Ascending aorta (tissue), 2 donors: ENCODE measurements at regions not wholly inside any gene's neighbourhood (a gene's known extent, or its start where the extent isn't known, plus 50 kb on each side); places are given as distances from the start of the nearest gene placed in this dataset.

Source experiments
- DNase-seq, 2 donors: peaks; one replicate each; pipeline ENCODE4 v3.0.0-alpha.2; 2019; ENCODE audit warnings: low spot score in 2 of 2
- H3K27ac ChIP-seq, 2 donors: fragments of 200-600 bp; sonication (generic); one replicate each; pipeline ENCODE4 v1.5.1; 2016 to 2017; ENCODE audit warnings: mild to moderate bottlenecking in 1 of 2
- H3K27me3 ChIP-seq: fragments of 200-600 bp; sonication (generic); one replicate; pipeline ENCODE4 v1.5.1; 2017
- H3K36me3 ChIP-seq, 2 donors: fragments of 200-600 bp; sonication (generic); one replicate each; pipeline ENCODE4 v1.5.1; 2016
- H3K4me1 ChIP-seq, 2 donors: fragments of 200-600 bp; sonication (generic); one replicate each; pipeline ENCODE4 v1.5.1; 2016 to 2017; ENCODE audit warnings: mild to moderate bottlenecking in 1 of 2
- H3K4me3 ChIP-seq, 2 donors: fragments of 200-600 bp; sonication (generic); one replicate each; pipeline ENCODE4 v1.5.1; 2016 to 2017; ENCODE audit warnings: mild to moderate bottlenecking in 1 of 2
- H3K9me3 ChIP-seq, 2 donors: fragments of 200-600 bp; sonication (generic); one replicate each; pipeline ENCODE4 v1.5.1; 2016
- intact Hi-C: fragments of 100-400 bp; cut with DNase I; formaldehyde crosslinking; loops from one replicate; pipeline ENCODE4 v1.15.1; 2023
- TF ChIP-seq, protein P1 (sequence below), 3 experiments: fragments of 200-600 bp in 2 of 3; fragments of 450-650 bp in 1 of 3; sonication (generic) in 2 of 3; IDR thresholded peaks; one replicate each; pipeline ENCODE4 v1.5.1; 2016 to 2019; ENCODE audit warnings: antibody characterized with exemption in 3 of 3, mild to moderate bottlenecking in 1 of 3, moderate library complexity in 1 of 3

DNA sequence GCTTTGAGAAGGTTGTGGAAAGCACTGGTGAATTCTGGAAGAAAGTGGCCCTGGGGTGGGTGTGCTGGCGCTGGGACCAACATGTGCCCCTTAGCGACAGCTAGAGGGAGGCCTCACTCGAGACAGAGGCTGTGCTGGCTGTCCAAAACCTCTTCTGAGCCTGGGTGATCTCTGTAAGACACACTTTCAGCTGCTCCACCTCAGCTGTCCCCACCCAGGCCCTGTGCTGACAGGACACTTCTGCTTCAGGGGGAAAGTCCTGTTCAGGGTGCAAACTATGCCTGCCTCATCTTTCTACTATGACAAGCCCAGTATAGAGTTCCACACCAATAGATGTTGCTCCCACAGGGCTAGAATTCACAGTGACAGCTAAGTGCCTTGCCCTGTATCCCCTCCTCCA lies 426.4 kb downstream of the MED10 start:
- TF ChIP-seq, protein P1, sequence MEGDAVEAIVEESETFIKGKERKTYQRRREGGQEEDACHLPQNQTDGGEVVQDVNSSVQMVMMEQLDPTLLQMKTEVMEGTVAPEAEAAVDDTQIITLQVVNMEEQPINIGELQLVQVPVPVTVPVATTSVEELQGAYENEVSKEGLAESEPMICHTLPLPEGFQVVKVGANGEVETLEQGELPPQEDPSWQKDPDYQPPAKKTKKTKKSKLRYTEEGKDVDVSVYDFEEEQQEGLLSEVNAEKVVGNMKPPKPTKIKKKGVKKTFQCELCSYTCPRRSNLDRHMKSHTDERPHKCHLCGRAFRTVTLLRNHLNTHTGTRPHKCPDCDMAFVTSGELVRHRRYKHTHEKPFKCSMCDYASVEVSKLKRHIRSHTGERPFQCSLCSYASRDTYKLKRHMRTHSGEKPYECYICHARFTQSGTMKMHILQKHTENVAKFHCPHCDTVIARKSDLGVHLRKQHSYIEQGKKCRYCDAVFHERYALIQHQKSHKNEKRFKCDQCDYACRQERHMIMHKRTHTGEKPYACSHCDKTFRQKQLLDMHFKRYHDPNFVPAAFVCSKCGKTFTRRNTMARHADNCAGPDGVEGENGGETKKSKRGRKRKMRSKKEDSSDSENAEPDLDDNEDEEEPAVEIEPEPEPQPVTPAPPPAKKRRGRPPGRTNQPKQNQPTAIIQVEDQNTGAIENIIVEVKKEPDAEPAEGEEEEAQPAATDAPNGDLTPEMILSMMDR (IDR thresholded peaks at IDR 0.05), result no peak
- DNase-seq, result no peak
- intact Hi-C loops, result no loop called here
- no peaks in the 10 kb centered on the region for H3K9me3 ChIP-seq
- no peaks in the 10 kb centered on the region for H3K4me1 ChIP-seq
- no peak overlapping the region for H3K27ac ChIP-seq
- H3K27me3 ChIP-seq, result no peaks in the 10 kb centered on the region
- H3K4me3 ChIP-seq, result no peak overlapping the region
- H3K36me3 ChIP-seq, result no peaks in the 10 kb centered on the region

DNA sequence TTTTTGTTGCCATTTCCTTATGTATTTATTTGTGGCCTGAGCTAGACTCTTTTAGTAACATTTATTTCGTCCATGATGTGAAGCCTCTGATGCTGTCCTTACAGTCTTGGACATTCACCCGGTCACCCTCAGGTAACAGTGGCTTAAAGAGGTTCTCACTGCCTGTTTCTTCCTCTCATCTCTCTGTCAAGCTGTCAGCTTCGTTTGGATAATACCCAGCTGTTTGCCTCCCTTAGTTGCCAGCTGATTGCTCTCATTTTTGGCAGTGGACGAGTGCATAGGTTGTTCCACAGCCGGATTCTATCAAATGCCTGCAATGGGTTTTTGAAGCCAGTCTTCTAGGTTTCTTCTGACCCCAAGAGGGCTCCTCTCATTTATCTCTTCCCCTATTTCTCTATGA lies 427.7 kb downstream of the MED10 start:
- no peaks in the 10 kb centered on the region for H3K9me3 ChIP-seq
- no peak for DNase-seq
- TF ChIP-seq, protein P1 (IDR thresholded peaks at IDR 0.05), result no peak
- no peak overlapping the region for H3K4me3 ChIP-seq
- H3K4me1 ChIP-seq, result no peaks in the 10 kb centered on the region
- intact Hi-C loops, result no loop called here
- H3K27me3 ChIP-seq, result no peaks in the 10 kb centered on the region
- no peak overlapping the region for H3K27ac ChIP-seq
- H3K36me3 ChIP-seq, result no peaks in the 10 kb centered on the region

GRCh38 chr5:5941486-5941885 lies 436.9 kb downstream of the MED10 start:
- Histone ChIP-seq H3K4me3 (no peak overlapping the region), H3K27me3 (no peaks in the 10 kb centered on the region), H3K27ac (no peak overlapping the region), H3K36me3 (no peaks in the 10 kb centered on the region), H3K4me1 (no peaks in the 10 kb centered on the region), H3K9me3 (no peaks in the 10 kb centered on the region)
- DNase-seq, result no peak
- intact Hi-C loops, result no loop called here
- TF ChIP-seq, protein P1 (IDR thresholded peaks at IDR 0.05), result no peak

DNA sequence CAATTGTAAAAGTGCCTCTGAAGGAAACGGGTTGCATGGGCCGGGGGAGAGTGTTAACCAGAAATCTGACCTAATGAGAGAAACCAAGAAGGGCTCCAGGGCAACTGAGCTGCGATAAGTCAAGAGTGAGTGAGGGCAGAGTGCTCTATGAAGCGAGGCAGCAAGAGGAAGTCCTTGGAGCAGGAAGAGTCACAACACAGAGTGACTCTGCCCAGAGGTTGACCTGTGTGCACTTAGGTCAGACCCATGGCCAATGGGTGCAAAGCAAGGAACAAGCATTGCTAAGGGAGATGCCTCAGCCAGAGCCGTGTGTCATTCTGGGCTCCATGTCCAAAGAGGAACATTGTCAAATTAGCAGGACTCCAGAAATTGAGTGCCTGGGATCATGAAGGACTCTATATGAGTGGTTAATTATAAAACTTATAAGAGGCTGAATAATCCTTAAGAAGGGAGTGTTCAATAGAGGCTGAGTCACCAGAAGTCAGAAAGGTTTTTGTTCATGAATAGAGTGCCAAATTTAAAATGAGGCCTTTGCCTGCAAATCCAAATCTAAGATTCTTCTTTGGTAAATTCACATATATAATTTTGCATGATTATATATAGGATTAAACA lies 438.5 kb downstream of the MED10 start:
- Histone ChIP-seq H3K4me1 (no peaks in the 10 kb centered on the region), H3K27me3 (no peaks in the 10 kb centered on the region), H3K27ac (no peak overlapping the region), H3K4me3 (no peak overlapping the region), H3K9me3 (no peaks in the 10 kb centered on the region), H3K36me3 (no peaks in the 10 kb centered on the region)
- TF ChIP-seq, protein P1 (IDR thresholded peaks at IDR 0.05), result no peak
- DNase-seq, result no peak
- intact Hi-C loops, result no loop called here

- Histone ChIP-seq H3K4me1 (no peaks in the 10 kb centered on the region), H3K27ac (no peak overlapping the region), H3K4me3 (no peak overlapping the region), H3K9me3 (no peaks in the 10 kb centered on the region), H3K27me3 (no peaks in the 10 kb centered on the region), H3K36me3 (no peaks in the 10 kb centered on the region)
- TF ChIP-seq, protein P1 (IDR thresholded peaks at IDR 0.05), result no peak
- intact Hi-C loops, result no loop called here
- no peak for DNase-seq
Observed at GRCh38 chr5:5933651-5934050, 444.7 kb downstream of the MED10 start.

- H3K27me3 ChIP-seq, result no peaks in the 10 kb centered on the region
- H3K4me1 ChIP-seq, result no peaks in the 10 kb centered on the region
- no peak overlapping the region for H3K27ac ChIP-seq
- intact Hi-C loops, result no loop called here
- TF ChIP-seq, protein P1 (IDR thresholded peaks at IDR 0.05), result no peak
- H3K4me3 ChIP-seq, result no peak overlapping the region
- H3K36me3 ChIP-seq, result no peaks in the 10 kb centered on the region
- DNase-seq, result no peak
- H3K9me3 ChIP-seq, result no peaks in the 10 kb centered on the region
Observed at GRCh38 chr5:5932824-5933223, 445.5 kb downstream of the MED10 start.
